Activated T-helper 1 cell treated with anti-CD3 and anti-CD28 coated beads, Interleukin-2, amount 50 U/mL, for 16 hours (primary cell): ENCODE measurements at regions not wholly inside any gene's neighbourhood (a gene's known extent, or its start where the extent isn't known, plus 50 kb on each side); places are given as distances from the start of the nearest gene placed in this dataset.

Experiments used
- DNase-seq, 2 donors: peaks; one replicate each; pipeline ENCODE4 v3.0.0-alpha.2; 2020; ENCODE audit warnings: low read depth in 1 of 2, low spot score in 1 of 2

DNA sequence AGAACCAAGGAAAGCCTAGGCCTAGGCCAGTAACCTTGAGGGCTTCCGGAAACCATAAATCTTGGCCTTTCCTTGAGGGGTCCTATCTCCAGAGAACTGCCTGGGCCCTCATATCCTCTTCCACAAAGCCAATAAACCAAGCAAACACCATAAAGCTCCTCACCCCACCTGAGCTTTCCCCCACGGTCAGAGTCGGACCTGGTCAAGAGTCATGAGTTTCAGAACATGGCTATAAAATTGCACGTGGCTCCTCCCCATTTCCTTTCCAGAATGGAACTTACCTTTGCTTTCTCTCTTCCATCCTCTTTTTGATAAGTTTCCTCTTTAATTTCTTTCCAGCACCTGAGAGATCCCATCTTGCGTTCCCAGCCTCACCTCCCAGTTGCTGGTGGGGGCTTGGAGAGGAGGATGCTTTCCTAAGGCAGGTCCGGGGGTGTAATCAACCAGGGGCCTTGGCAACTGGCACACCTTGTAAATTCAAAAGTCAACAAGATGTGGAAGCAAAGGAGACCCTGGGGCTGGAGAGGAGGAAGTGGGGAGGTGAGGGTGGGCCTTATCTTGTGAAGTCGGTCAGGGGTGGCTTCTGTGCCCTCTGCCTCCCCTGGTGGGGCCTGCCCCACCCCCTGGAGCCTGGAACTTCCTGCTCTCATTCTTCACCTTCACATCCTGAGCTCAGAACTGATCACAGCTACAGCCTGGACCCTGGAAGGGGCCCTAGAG, 259.9 kb downstream of the FOXD2 start:
- DNase-seq: no peak

- DNase-seq: no peak
These were observed 261.8 kb downstream of the FOXD2 start for GRCh38 chr1:47699492-47700235.

- no peak for DNase-seq
These were observed 263.4 kb downstream of the FOXD2 start for GRCh38 chr1:47701283-47701682.

DNA sequence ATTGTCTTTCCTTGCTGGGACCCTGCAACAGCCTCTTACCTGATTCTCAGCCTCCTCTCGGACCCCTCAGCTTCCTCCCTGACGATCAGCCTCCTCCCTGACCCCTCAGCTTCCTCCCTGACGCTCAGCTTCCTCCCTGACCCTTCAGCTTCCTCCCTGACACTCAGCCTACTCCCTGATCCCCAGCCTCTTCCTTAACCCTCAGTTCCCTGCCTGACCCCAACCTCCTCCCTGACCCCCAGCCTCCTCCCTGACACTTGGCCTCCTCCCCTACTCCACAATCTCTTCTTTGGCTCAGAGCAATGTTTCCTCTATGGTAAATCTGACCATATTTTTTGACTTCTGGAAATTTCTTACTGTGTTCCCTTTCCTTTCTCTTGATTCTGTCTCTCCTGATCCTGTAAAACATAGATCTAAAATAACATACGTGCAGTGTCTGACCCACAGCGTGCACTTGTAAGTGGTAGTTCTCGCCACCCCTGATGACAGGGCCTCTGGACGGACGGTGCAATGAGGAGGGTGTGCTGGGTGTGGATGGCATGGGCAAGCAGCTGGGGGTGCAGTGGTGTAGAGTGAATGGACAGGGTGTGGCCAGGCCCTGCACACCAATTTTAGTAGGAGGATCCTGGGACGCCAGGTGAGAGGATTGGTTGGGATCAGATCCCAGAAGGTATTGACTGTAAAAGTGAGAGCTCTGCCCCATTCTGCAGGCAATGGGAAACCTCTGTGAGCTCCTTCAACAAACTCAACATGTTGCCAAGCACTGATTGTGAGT, 264.1 kb downstream of the FOXD2 start:
- no peak for DNase-seq

GRCh38 chr1:47703156-47703825, 265.4 kb downstream of the FOXD2 start:
- DNase-seq: no peak

- DNase-seq: no peak
These were observed 266.2 kb downstream of the FOXD2 start for GRCh38 chr1:47703981-47704596.

GRCh38 chr1:47705517-47706130, 267.8 kb downstream of the FOXD2 start:
- DNase-seq: no peak

GRCh38 chr1:47707503-47707902, 269.7 kb downstream of the FOXD2 start:
- DNase-seq: no peak

DNA sequence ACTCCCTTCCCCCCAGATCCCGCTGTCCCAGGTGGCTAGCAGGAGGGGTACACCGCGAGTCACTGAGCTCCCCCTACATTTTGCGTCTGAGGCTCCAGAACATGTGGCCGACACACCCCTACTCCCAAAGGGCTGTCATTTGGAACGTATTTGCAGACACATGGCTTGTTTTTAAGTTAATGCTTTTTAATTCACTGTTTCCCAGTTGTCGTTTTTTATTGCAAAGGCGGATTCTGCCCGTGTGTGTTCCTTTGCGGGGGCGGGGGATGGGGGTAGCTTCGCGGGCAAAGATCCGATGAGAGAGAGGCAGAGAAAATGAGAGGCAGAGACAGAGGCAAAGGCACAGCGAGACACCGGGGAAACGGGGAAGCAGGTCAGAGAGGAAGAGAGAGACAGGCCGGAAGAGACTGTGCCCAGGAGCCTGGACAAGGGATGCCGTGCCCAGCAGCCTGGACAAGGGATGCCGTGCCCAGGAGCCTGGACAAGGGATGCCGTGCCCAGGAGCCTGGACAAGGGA, 270.2 kb downstream of the FOXD2 start:
- DNase-seq: no peak

- DNase-seq: no peak
These were observed 270.8 kb downstream of the FOXD2 start for GRCh38 chr1:47708658-47709018.

- DNase-seq: no peak
These were observed 271.4 kb downstream of the FOXD2 start for GRCh38 chr1:47709019-47709871.

DNA sequence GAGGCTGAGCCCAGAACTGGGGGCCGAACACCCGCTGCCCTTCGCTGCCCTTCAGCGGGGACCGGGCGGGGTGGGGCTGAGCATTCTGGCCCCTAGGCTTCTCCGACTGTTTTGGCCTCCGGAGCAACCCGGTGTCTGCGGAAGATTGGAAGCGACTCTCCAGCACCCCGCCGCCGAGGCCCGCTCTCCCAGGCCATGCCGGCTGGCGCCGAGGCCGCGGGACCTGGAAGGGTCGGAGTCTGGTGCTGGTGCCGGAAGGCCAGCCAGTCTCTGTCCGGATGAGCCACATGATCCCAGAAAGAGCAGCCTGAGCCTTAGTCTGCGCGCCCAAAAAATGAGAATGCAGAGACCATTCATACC, 272.0 kb downstream of the FOXD2 start:
- DNase-seq: no peak

GRCh38 chr1:47710329-47711071, 272.7 kb downstream of the FOXD2 start:
- DNase-seq: peak; percentile 48 to 50
